HG02938 (cell line): ENCODE measurements at regions not wholly inside any gene's neighbourhood (a gene's known extent, or its start where the extent isn't known, plus 50 kb on each side); places are given as distances from the start of the nearest gene placed in this dataset.

ENCODE experiments used
- ATAC-seq: cut with Tn5 transposase; IDR thresholded peaks from one replicate; pipeline ENCODE4 v1.9.1; 2021; ENCODE audit warnings: mild to moderate bottlenecking, moderate library complexity; ENCODE audit not compliant: unreplicated experiment

DNA sequence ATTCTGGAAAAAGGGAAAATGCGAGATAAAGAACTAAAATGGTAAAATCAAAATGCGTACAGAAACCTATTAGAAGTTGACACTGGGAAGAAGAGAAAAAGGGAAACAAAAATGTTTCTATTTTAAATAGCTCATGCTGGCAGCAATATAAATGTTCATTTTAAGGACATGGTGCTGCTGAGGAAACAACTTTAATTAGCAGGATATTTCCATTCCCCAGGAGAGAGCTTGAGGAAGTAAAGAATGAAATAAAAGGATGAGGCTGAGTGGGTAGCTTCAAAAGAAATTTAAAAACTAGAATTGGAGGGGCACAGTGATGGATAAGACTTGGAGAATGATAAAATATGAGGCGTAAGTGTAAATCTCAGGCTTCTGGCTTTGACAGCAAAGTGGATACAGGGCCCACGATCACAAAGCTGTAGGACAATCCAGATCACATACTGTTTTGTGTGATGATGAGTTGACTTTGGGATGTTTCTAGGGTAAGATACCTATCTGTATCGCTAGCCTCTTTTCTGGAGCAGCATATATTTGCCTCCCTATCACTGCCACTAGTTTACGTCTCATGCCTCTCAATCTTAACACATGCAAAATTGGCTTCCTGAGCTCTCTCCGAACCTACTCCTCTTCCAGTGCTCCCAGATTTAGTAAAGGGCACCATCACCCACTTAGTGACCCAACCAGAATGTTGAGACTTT, 571.3 kb upstream of the MIR17HG start:
- no peak for ATAC-seq

DNA sequence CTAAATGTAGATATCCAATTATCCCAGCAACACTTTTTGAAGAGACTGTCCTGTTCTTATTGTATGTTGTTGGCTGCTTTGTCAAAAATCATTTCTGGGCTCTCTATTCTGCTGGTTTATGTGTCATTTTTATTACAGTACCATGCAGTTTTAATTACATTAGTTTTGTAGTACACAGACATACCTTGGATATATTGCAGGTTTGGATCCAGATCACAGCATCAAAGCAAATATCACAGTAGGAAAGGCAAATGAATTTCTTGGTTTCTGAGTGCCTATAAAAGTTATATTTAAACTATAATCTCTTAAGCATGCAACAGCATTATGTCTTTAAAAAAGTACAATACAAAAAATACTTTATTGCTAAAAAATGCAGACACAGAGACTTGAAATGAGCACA, 564.2 kb upstream of the MIR17HG start:
- ATAC-seq, result no peak

DNA sequence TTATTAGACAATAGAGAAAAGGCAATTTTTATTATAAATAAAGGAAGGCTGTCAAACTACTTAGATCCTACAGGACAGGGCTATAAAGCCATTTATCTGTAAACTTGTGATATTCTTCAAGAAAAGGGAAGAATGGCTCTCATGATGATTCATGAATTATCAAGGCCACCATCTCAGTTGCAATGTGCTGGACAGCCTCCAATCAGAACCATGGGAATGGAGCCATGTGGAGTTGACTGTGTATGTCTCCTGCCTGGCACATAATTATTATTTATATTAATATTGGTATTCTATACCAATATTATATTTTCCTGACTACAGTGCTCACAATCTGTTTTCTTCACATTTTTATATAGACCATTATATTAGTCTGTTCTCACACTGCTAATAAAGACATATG, 560.5 kb upstream of the MIR17HG start:
- ATAC-seq, result no peak

DNA sequence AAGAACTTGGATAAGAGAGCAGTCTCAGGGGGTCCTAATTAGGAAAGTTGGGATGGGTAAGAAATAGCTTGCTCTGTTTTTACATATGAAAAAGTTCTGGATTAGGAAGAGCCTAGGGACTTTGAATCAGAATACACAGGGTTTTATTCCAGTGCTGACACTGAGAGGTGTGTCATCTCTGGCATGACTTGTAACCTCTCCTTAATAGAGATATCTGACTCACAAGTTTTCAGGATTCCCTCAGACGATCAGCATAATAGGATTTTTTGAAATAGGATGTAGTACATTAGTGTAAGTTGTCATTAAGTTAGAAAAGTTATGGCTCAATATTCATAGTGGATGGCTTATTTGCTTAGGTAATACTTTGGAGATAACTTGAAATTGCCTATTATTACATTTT, 555.2 kb upstream of the MIR17HG start:
- no peak for ATAC-seq

DNA sequence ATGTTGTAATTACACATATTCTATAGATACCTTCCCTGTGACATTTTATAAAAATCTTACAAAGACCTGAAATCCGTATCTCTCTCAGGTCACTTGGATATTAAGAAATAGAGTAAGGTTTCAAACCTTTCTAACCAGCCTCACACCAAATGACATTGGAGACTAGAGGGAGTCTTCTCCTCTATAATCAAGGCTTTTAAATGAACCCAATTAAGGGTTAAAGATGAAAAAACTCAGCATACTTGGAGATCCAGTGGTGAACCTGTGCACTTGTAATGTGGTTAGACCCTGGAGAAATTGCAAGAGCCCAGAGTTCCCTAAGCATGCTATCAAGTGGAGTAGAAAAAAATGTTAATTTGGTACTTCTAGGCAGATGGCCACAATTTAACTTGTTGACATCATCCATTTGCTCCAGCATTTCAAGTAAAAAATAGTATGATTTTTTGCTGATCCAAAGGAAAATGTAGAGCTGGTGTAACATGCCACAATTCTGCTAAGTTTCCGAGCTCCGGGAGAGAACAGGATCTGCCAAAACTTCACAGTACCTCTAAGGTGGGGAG, 554.1 kb upstream of the MIR17HG start:
- ATAC-seq, result no peak

DNA sequence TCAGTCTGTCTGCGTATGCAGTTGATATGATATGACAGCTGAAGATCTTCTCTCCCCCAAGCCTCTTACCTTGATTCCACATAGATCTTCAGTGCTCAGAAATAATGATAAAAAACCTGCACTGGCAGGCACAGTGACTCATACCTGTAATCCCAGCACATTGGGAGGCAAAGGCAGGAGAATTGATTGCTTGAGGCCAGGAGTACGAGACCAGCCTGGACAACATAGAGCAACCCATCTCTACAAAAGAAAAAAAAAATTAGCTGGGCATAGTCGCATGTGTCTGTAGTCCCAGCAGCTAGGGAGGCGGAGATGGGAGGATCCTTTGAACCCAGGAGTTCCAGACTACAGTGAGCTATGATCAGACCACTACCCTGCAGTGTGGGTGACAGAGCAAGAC, 551.0 kb upstream of the MIR17HG start:
- no peak for ATAC-seq

DNA sequence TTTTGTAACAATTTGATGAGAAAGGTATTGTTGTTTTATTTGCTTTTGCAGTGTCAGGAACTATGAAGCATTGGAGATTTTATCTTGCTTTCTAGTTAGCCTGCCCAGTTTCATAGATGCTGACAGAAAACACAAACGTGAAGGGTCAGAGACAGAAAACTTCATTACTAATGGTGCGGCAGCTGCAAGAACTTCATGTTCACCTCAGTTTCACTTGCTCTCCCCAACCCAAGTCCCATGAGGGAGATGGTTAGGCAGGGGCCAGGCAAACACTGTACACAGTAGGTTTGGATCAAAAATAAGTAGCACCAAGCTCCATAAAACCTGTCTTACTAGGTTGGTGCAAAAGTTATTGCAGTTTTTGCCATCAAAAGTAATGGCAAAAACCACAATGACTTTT, 550.2 kb upstream of the MIR17HG start:
- no peak for ATAC-seq

DNA sequence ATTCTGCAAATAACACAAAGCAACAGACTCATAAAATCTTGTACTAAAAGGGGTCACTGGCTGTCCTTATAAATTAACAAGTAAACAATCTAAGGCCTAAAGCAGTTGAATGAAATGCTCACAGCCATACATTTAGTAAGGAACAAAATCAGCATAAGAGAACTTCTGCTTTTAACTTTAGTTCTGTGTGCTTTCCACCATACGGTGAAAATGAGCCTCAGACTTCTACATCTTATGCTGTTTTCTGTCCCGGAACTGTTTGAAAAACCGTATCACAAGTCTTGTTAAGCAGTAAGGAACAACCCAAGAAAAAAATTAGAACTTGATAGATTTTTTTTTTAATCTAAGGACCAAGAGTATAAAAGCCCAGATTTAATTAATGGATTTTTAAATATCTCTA, 549.1 kb upstream of the MIR17HG start:
- no peak for ATAC-seq

DNA sequence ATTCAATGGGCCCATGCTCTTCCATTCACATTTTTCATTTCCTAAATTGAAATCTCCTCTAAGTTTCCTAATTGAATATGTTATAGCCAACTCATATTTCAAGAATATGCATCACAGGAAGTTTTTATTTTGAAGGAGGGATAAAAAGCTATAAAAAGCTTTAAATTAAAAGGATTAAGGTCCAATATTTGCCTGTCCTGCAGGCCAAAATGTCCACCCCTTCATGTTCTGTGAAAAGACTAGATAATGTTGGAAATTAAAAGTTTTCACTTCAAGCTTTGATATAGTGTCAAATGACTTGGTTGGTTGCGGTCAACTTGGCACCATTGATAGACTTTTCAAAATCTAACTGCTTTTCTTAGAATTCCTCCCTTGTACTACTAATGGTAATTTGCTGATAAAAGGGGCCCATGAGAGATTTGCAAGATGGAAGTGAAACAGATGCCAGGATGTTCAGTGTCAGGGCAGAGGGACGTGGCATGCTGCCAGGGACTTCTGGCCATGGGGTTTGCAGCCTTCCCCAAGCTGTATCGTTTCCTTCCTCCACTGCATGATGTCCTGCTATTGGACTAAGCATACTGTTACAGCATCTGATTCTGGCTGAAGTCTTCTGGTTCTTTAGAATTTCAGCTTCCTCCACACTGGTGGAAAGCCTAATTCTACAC, 547.3 kb upstream of the MIR17HG start:
- no peak for ATAC-seq

DNA sequence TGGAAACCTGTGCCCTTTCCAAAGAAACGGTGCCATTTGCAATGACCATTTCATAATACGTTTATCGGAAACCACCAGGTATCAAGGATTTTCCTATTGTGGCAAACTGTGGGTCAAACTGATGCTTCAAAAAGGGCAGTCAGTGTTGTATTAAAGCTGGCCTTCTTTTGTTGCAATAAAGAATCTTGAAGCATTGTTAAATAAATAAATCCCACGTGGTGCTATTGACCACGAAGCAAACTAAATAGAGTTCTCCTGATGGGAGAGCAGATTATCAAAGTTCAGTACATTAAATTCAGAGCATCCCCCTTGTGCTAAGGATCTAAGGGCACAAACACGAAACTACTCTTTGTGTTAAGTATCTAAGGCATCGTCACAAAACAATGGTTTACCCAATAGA, 545.9 kb upstream of the MIR17HG start:
- ATAC-seq, result no peak

DNA sequence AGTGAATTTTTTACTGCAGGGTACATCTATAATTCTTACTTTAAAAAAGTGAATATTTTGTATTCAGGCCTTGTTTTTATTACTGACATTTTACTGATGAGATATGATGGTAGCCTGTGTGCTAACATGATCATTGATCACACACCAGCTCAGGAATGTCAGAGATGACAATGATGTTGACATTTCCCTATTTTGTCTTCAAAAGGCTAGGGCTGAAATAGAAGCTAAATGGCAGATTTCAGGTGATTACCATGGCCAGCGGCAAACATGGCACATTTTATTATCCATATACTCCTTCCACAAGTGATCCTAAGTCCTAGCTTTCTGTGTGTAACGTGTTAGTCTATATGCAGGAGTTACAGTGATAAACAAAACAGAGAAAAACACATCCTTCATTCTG, 544.3 kb upstream of the MIR17HG start:
- no peak for ATAC-seq

DNA sequence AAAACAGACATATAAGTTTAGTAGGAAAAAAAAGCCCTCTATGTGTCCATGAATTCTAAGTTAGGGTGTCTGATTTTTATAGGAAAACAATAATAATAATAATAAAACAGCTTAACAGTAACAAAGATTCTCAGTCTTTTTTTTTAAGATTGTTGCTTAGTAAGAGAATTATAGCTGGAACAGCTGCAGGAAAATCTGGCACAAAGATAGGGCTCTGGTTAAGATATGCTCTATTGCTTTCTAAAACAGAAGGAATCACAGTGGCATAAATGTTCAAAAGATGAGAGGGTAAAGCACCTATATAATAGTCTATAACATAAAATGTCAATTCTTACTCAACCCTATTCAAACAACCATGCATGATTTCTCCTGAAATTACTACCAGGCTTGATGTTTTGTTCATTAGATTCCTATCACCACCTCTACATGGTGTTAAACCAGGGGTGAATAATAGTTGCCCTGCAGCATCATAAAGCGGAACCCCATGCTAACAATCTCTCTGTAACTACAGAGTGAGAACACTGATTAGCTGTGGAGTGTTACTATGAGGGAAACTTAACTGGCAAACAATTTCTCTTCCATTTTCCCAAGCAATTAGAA, 541.4 kb upstream of the MIR17HG start:
- no peak for ATAC-seq

DNA sequence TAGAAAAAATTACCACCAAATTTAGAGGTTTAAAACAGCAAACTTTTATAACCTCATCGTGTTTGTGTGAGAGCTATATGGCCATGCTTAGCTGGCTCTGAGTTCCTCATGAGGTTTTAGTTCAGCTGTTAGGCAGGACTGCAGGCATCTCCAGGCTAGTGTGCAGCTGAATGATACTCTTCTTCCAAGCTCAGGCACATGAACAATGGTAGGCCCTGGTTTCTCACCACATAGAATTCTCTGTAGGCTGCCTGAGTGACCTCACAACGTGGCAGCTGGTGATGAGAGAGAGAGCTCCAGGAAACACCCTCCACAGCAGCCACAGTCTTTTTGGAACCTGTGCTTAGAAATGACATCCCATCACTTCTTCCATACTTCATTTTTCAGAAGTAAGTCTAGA, 540.6 kb upstream of the MIR17HG start:
- no peak for ATAC-seq

DNA sequence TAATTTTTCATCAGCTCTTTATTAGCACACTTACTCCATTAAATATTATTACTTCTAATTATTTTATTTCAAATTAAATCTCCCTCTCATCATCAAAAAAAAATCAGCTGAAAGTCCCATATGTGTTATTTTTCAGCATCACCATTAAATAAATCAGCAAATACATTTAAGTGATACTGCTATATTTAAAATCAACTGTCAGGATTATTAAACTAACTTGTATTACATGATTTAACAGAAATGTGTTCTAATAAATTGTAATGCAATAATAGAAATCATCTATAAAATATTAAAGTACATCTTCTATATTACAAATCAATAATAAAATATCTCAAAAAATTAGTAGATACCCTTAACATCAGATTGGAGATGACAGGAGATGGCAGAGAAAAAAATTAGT, 538.6 kb upstream of the MIR17HG start:
- ATAC-seq, result no peak

DNA sequence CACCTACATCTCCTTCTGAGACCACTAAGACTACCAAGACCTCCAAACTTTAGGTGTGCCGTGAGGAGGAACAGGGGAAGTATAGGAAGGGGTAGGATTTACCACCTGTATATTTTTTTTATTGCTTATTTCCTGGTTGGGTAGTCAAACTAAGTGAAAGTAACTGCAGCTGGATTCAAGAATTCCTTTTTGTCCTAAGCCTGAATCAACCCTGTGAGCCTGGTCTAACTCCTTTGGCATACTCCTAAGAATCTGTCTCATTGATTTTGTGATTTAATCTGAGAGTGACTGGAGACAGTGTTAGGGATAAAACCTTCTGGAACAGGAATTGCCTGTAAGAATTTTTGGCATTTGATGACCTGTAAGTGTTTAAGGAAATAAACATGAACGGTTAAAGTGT, 523.5 kb upstream of the MIR17HG start:
- no peak for ATAC-seq

DNA sequence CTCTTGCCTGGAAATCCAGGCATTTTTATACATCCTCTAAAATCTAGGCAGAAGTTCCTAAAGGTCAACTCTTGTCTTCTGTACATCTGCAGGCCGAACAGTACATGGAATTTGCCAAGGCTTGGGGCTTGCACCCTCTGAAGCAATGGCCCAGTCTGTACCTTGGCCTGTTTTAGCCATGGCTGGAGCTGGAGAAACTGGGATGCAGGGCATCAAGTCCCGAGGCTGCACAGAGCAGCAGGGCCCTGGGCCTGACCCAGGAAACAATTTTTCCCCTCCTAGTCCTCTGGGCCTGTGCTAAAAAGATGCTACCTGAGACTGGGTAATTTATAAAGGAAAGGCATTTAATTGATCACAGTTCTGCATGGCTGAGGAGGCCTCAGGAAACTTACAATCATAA, 520.8 kb upstream of the MIR17HG start:
- no peak for ATAC-seq

DNA sequence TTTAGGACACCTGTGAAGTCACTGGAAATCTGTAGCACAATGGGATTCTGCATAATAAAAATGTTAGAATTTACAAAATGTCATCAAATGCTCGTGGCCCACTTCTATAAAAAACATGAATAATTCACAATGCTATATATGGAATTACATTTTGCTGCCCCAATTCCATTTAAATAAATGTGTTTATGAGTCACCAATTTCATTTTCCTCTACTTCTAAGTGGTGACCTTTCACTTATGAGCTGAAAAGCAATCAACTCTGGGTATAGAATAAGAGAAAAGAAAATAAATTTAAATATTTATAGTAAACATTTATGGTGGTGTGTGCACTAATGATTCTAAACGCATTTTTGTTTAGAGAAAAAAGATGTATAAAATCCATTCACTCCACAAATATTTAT, 516.7 kb upstream of the MIR17HG start:
- ATAC-seq, result no peak

DNA sequence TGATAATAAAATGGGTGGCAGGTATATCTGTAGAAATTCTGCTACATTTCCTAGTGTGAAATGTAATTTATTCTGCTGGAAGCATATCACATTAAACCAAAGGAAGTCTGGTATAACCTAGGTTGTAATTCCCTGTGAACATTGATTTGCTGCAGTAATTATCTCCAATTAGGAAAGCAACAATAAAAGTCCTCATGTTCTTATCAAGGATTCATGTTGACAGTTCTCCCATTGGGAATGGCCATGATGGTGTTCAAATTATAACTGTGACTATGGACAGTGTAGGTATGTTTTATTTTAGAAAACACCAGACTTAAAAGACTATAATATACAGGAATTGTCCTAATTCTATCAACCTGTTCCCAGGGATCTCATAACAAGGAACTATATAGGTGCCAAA, 513.5 kb upstream of the MIR17HG start:
- no peak for ATAC-seq

DNA sequence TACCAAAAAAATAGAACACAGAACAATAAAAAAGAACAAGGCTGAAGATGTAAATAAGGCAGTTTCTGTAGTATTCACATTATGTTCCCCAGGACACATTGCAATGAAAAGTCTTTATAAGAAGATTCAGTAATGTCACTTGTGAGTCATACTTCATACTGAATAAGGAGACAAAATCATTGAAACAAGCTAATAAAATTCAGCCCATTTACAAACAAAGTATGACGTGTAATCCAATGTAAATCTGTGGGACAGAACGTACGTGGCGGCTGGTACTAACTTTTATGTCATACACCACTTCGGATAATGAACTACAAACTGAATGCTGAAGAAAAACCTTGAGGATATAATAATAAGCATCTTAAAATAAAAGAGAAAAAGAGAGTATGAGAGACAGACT, 512.8 kb upstream of the MIR17HG start:
- no peak for ATAC-seq

DNA sequence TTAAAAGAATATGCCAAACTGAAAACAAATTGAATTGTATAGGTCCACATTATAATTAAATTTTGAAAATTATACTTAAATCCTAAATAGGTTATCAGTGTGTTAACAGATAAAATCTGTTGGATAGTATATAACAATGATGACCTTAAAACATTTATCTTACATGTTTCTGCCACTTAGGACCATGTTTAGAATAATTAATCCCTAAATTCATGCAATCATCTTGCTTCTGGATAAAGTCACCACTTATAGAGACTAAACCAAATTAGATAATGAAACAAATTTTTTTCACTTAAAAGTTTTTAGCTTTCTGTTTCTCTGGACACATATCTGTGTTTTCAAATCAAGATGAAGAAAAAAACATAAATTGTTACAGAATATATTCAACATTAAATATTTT, 511.7 kb upstream of the MIR17HG start:
- ATAC-seq, result no peak

DNA sequence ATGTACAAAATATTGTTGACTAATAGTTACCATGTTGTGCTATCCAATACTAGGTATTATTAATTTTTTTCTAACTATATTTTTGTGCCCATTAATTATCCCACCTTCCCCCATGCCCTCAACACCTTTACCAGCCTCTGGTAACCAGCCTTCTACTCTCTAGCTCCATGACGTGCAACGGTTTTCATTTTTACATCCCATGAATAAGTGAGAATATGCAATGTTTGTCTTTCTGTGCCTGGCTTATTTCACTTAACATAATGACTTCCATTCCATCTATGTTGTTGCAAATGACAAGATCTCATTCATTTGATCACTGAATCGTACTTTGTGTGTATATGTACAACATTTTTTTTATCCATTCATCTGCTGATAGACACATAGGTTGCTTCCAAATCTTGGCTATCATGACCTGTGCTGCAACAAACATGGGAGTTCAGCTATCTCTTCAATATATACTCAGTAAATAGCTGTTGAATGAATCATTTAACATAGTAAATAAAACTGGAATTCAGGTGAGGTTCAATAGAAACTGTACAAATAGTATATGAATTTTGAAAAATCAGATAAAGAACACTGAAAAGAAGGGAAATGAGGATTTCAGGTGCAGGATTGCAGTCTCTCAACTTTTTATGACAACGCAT, 509.0 kb upstream of the MIR17HG start:
- ATAC-seq, result no peak

DNA sequence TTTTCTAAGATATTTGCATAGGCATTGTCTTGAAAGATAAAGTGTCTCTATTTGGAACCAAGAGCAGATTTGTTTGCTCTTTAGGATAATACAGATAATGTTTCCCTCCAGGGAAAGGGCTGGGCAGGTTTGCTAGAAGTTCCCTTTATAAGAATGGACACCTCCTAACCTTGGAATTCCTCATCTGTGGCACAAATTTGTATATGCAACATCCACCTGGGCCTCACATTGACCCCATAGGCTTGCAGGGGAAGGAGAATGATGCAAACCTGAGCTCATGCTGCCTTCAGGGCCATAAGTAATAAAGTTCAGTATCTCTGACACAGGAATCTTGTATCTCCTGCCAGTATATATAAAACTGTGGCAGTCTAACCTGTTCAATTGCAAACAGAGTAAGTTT, 508.4 kb upstream of the MIR17HG start:
- no peak for ATAC-seq
